NB4 (cell line): ENCODE measurements at regions not wholly inside any gene's neighbourhood (a gene's known extent, or its start where the extent isn't known, plus 50 kb on each side); places are given as distances from the start of the nearest gene placed in this dataset.
"Not testable (repeated sequence)": the region's sequence is repeated elsewhere in the genome, so short reads cannot be mapped to it uniquely, and the experiment has no call there.

ENCODE experiments used
- DNase-seq: peaks from one replicate; pipeline ENCODE4 v3.0.0; 2010; ENCODE audit warnings: low read depth
- H3K4me3 ChIP-seq: one replicate; pipeline ENCODE4 v1.5.1; 2011; ENCODE audit warnings: mild to moderate bottlenecking, low read depth, low read length, moderate library complexity
- CTCF ChIP-seq: IDR thresholded peaks from one replicate; pipeline ENCODE4 v1.5.1; 2012; ENCODE audit warnings: low read depth, low read length
- MAX ChIP-seq: IDR thresholded peaks from 2 replicates; pipeline ENCODE4 v1.6.1; 2011; ENCODE audit warnings: low read depth, low read length
- MYC ChIP-seq: IDR thresholded peaks from 2 replicates; pipeline ENCODE4 v1.6.1; 2011; ENCODE audit warnings: low read depth, low read length
- POLR2A ChIP-seq: IDR thresholded peaks from 2 replicates; pipeline ENCODE4 v1.6.1; 2011; ENCODE audit warnings: mild to moderate bottlenecking; ENCODE audit not compliant: insufficient read length; ENCODE audit errors: extremely low read depth

GRCh38 chr20:29085625-29086024 lies 2171.8 kb upstream of the DEFB115 start:
- no peak overlapping the region for H3K4me3 ChIP-seq
- TF ChIP-seq POLR2A (no peak), MYC (no peak), CTCF (no peak)
- no peak for DNase-seq

- not testable (repeated sequence) for H3K4me3 ChIP-seq, DNase-seq
These were observed 2171.2 kb upstream of the DEFB115 start for GRCh38 chr20:29086145-29086718.

GRCh38 chr20:29086938-29087337 lies 2170.5 kb upstream of the DEFB115 start:
- H3K4me3 ChIP-seq: no peak overlapping the region
- TF ChIP-seq CTCF: no peak
- no peak for TF ChIP-seq POLR2A
- no peak for TF ChIP-seq MYC
- no peak for TF ChIP-seq MAX
- no peak for DNase-seq

GRCh38 chr20:29087887-29088286 lies 2169.6 kb upstream of the DEFB115 start:
- H3K4me3 ChIP-seq, DNase-seq: not testable (repeated sequence)

- H3K4me3 ChIP-seq: not testable (repeated sequence)
- peak; percentile 33 for DNase-seq
These were observed 2169.0 kb upstream of the DEFB115 start for GRCh38 chr20:29088472-29088871.

- DNase-seq: not testable (repeated sequence)
These were observed 2168.1 kb upstream of the DEFB115 start for GRCh38 chr20:29089409-29089808.

GRCh38 chr20:29093958-29094357 lies 2163.5 kb upstream of the DEFB115 start:
- not testable (repeated sequence) for H3K4me3 ChIP-seq, DNase-seq

More at GRCh38 chr20:29089409-29089808, 2168.1 kb upstream of the DEFB115 start:
- not testable (repeated sequence) for H3K4me3 ChIP-seq

- DNase-seq, H3K4me3 ChIP-seq: not testable (repeated sequence)
These were observed 2160.8 kb upstream of the DEFB115 start for GRCh38 chr20:29096695-29097094.

GRCh38 chr20:29107884-29108283 lies 2149.6 kb upstream of the DEFB115 start:
- not testable (repeated sequence) for H3K4me3 ChIP-seq, DNase-seq

- DNase-seq, H3K4me3 ChIP-seq: not testable (repeated sequence)
These were observed 2148.1 kb upstream of the DEFB115 start for GRCh38 chr20:29109386-29109785.

GRCh38 chr20:29115097-29115496 lies 2142.4 kb upstream of the DEFB115 start:
- not testable (repeated sequence) for H3K4me3 ChIP-seq, DNase-seq

- DNase-seq: no peak
- no peak for TF ChIP-seq MYC
- no peak overlapping the region for H3K4me3 ChIP-seq
These were observed 2138.3 kb upstream of the DEFB115 start for GRCh38 chr20:29119141-29119540.

- not testable (repeated sequence) for DNase-seq, H3K4me3 ChIP-seq
These were observed 2137.8 kb upstream of the DEFB115 start for GRCh38 chr20:29119684-29120083.

GRCh38 chr20:29120088-29120487 lies 2137.4 kb upstream of the DEFB115 start:
- not testable (repeated sequence) for DNase-seq, H3K4me3 ChIP-seq

- not testable (repeated sequence) for DNase-seq, H3K4me3 ChIP-seq
These were observed 2136.9 kb upstream of the DEFB115 start for GRCh38 chr20:29120575-29120974.

- DNase-seq, H3K4me3 ChIP-seq: not testable (repeated sequence)
These were observed 2134.7 kb upstream of the DEFB115 start for GRCh38 chr20:29122784-29123183.
